Left lung (tissue), 4 donors: ENCODE measurements at regions not wholly inside any gene's neighbourhood (a gene's known extent, or its start where the extent isn't known, plus 50 kb on each side); places are given as distances from the start of the nearest gene placed in this dataset.

Experiments used
- ATAC-seq: fragments of 200-7000 bp; cut with Tn5 transposase; one replicate; pipeline ENCODE4 v1.9.1; 2020; ENCODE audit warnings: moderate library complexity
- DNase-seq, 4 donors: peaks; one replicate each; pipeline ENCODE4 v3.0.0-alpha.2; 2013 to 2020
- H3K27ac ChIP-seq, 2 donors: fragments of 200-600 bp; sonication (generic) in 1 of 2; one replicate each; pipeline versions ENCODE4 v1.5.0 to v1.8.0; 2020 to 2021
- H3K27me3 ChIP-seq, 2 donors: fragments of 200-600 bp; sonication (generic) in 1 of 2; one replicate each; pipeline versions ENCODE4 v1.5.0 to v1.8.0; 2020 to 2021
- H3K36me3 ChIP-seq, 2 donors: fragments of 200-600 bp; sonication (generic) in 1 of 2; one replicate each; pipeline versions ENCODE4 v1.5.0 to v1.8.0; 2020 to 2021
- H3K4me1 ChIP-seq, 2 donors: fragments of 200-600 bp; one replicate each; pipeline ENCODE4 v1.8.0; 2021
- H3K4me3 ChIP-seq, 2 donors: fragments of 200-600 bp; sonication (generic) in 1 of 2; one replicate each; pipeline versions ENCODE4 v1.5.0 to v1.8.0; 2020 to 2021; ENCODE audit warnings: mild to moderate bottlenecking in 1 of 2
- H3K9me3 ChIP-seq, 2 donors: fragments of 200-600 bp; sonication (generic) in 1 of 2; one replicate each; pipeline versions ENCODE4 v1.5.0 to v1.8.0; 2020 to 2021
- intact Hi-C, 2 donors: fragments of 100-400 bp; cut with DNase I; formaldehyde crosslinking; loops; one replicate each; pipeline versions ENCODE4 v1.11.2 to v1.14.2; 2022
- TF ChIP-seq, protein P1 (sequence below), 2 donors: fragments of 200-600 bp; sonication (generic) in 1 of 2; IDR thresholded peaks; one replicate each; pipeline versions ENCODE4 v1.5.0 to v1.8.0; 2021; ENCODE audit warnings: antibody characterized with exemption in 2 of 2
- donor health status: DM: no; HTN: yes; CAD: no.
- donor health status: DM: no; HTN: no; CAD: no.

DNA sequence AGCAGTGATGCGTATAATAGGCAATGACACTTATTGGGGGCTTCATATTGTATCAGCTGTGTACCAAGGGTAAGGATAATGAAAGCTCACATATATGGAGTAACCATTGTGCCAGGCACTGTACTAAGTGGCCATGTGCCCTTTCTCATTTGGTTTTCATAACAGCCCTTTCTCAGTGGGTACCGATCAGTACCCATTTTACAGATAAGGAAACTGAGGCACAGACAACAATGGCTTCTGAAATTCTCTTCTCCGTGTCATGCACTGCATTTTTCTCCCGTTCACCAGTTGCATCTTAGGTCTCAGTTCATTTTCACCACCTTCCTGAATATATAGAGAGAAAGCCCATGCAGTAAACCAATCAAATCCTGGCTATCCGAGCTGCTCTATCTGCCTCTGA is 216.7 kb upstream of the RBFOX1 start:
- Histone ChIP-seq H3K9me3 (no peaks in the 10 kb centered on the region), H3K4me3 (no peak overlapping the region), H3K36me3 (no peaks in the 10 kb centered on the region), H3K27me3 (no peaks in the 10 kb centered on the region), H3K4me1 (no peaks in the 10 kb centered on the region), H3K27ac (no peak overlapping the region)
- no peak for DNase-seq
- intact Hi-C loops = no loop called here
- ATAC-seq = no peak
- TF ChIP-seq, protein P1, sequence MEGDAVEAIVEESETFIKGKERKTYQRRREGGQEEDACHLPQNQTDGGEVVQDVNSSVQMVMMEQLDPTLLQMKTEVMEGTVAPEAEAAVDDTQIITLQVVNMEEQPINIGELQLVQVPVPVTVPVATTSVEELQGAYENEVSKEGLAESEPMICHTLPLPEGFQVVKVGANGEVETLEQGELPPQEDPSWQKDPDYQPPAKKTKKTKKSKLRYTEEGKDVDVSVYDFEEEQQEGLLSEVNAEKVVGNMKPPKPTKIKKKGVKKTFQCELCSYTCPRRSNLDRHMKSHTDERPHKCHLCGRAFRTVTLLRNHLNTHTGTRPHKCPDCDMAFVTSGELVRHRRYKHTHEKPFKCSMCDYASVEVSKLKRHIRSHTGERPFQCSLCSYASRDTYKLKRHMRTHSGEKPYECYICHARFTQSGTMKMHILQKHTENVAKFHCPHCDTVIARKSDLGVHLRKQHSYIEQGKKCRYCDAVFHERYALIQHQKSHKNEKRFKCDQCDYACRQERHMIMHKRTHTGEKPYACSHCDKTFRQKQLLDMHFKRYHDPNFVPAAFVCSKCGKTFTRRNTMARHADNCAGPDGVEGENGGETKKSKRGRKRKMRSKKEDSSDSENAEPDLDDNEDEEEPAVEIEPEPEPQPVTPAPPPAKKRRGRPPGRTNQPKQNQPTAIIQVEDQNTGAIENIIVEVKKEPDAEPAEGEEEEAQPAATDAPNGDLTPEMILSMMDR (IDR thresholded peaks at IDR 0.05) = no peak

- no peaks in the 10 kb centered on the region for H3K36me3 ChIP-seq
- H3K4me3 ChIP-seq = no peak overlapping the region
- no peaks in the 10 kb centered on the region for H3K27me3 ChIP-seq
- ATAC-seq (no peak), DNase-seq (no peak)
- intact Hi-C loops = no loop called here
- H3K4me1 ChIP-seq = no peaks in the 10 kb centered on the region
- H3K9me3 ChIP-seq = no peaks in the 10 kb centered on the region
- no peak overlapping the region for H3K27ac ChIP-seq
- TF ChIP-seq, protein P1 (IDR thresholded peaks at IDR 0.05) = no peak
These were observed 218.7 kb upstream of the RBFOX1 start for GRCh38 chr16:7113949-7114348.

DNA sequence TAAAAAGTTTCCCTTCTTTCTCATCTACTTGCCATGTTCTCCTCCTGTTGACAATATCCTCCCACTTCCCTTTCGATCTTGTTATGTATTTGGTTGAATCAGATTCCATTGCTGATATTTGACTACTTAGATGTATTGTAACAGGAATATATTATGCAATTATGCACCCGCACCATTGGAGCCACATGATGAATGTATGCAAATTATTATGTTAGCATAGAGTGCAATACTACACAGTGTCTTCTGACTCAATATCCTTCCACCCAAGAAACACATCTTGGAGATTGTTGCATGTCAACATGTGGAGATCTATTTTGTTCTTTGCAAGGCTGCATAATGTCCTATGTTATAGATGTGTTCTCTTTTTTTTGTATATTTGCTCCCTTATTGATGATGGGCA is 219.2 kb upstream of the RBFOX1 start:
- Histone ChIP-seq H3K9me3 (no peaks in the 10 kb centered on the region), H3K36me3 (no peaks in the 10 kb centered on the region), H3K27ac (no peak overlapping the region), H3K4me3 (no peak overlapping the region), H3K27me3 (no peaks in the 10 kb centered on the region), H3K4me1 (no peaks in the 10 kb centered on the region)
- no peak for ATAC-seq
- DNase-seq = no peak
- TF ChIP-seq, protein P1 (IDR thresholded peaks at IDR 0.05) = no peak
- intact Hi-C loops = no loop called here

- Histone ChIP-seq H3K27me3 (no peaks in the 10 kb centered on the region), H3K4me3 (no peak overlapping the region), H3K4me1 (no peaks in the 10 kb centered on the region), H3K27ac (no peak overlapping the region), H3K36me3 (no peaks in the 10 kb centered on the region), H3K9me3 (no peaks in the 10 kb centered on the region)
- TF ChIP-seq, protein P1 (IDR thresholded peaks at IDR 0.05) = no peak
- ATAC-seq (no peak), DNase-seq (no peak)
- intact Hi-C loops = no loop called here
These were observed 221.4 kb upstream of the RBFOX1 start for GRCh38 chr16:7111265-7111664.

GRCh38 chr16:7107436-7107835 is 225.2 kb upstream of the RBFOX1 start:
- intact Hi-C loops = no loop called here
- Histone ChIP-seq H3K27me3 (no peaks in the 10 kb centered on the region), H3K4me1 (no peaks in the 10 kb centered on the region), H3K27ac (no peak overlapping the region), H3K4me3 (no peak overlapping the region), H3K9me3 (no peaks in the 10 kb centered on the region), H3K36me3 (no peaks in the 10 kb centered on the region)
- TF ChIP-seq, protein P1 (IDR thresholded peaks at IDR 0.05) = no peak
- DNase-seq (no peak), ATAC-seq (no peak)
